ENCODE measurements at regions not wholly inside any gene's neighbourhood (a gene's known extent, or its start where the extent isn't known, plus 50 kb on each side); places are given as distances from the start of the nearest gene placed in this dataset.
"Not testable (repeated sequence)": the region's sequence is repeated elsewhere in the genome, so short reads cannot be mapped to it uniquely, and the experiment has no call there.

- DNase-seq (no peak), ATAC-seq (ENCODE audit: low read depth in 2 of 2) (no peak)
- no peaks in the 10 kb centered on the region for H3K4me1 Mint-ChIP-seq
- H3K27ac Mint-ChIP-seq = no peak overlapping the region
- H3K9me3 Mint-ChIP-seq = peaks cover 0 to 27% (median 11%) of the 10 kb centered on the region in 7 donors
- no peaks in the 10 kb centered on the region for H3K27me3 Mint-ChIP-seq
- no peaks in the 10 kb centered on the region for H3K36me3 Mint-ChIP-seq
- no peak overlapping the region for H3K4me3 Mint-ChIP-seq
Measured at GRCh38 chr2:198558176-198558575, 753.8 kb downstream of the PLCL1 start.

GRCh38 chr2:198546122-198546521, 741.7 kb downstream of the PLCL1 start:
- no peaks in the 10 kb centered on the region for H3K4me1 Mint-ChIP-seq
- no peak for DNase-seq
- H3K36me3 Mint-ChIP-seq = no peaks in the 10 kb centered on the region
- no peak overlapping the region for H3K27ac Mint-ChIP-seq
- no peak for ATAC-seq (ENCODE audit: low read depth in 2 of 2)
- no peak overlapping the region for H3K4me3 Mint-ChIP-seq
- H3K27me3 Mint-ChIP-seq = no peaks in the 10 kb centered on the region
- H3K9me3 Mint-ChIP-seq = peaks cover 0 to 2% (median 0%) of the 10 kb centered on the region in 7 donors

- no peak for DNase-seq
- Mint-ChIP-seq H3K9me3 (peaks cover 0 to 4% (median 0%) of the 10 kb centered on the region in 7 donors), H3K4me1 (no peaks in the 10 kb centered on the region), H3K4me3 (no peak overlapping the region), H3K27me3 (no peaks in the 10 kb centered on the region), H3K36me3 (no peaks in the 10 kb centered on the region), H3K27ac (no peak overlapping the region)
- no peak for ATAC-seq (ENCODE audit: low read depth in 2 of 2)
Measured at GRCh38 chr2:198545411-198545810, 741.0 kb downstream of the PLCL1 start.

GRCh38 chr2:198544461-198544860, 740.1 kb downstream of the PLCL1 start:
- H3K9me3 Mint-ChIP-seq = peaks cover 0 to 4% (median 0%) of the 10 kb centered on the region in 7 donors
- DNase-seq (no peak), ATAC-seq (ENCODE audit: low read depth in 2 of 2) (no peak)
- no peaks in the 10 kb centered on the region for H3K36me3 Mint-ChIP-seq
- H3K27me3 Mint-ChIP-seq = no peaks in the 10 kb centered on the region
- no peak overlapping the region for H3K4me3 Mint-ChIP-seq
- no peak overlapping the region for H3K27ac Mint-ChIP-seq
- no peaks in the 10 kb centered on the region for H3K4me1 Mint-ChIP-seq

GRCh38 chr2:198534756-198535155, 730.4 kb downstream of the PLCL1 start:
- H3K27ac Mint-ChIP-seq = no peak overlapping the region
- H3K4me1 Mint-ChIP-seq = no peaks in the 10 kb centered on the region
- ATAC-seq (ENCODE audit: low read depth in 2 of 2) (no peak), DNase-seq (no peak)
- peaks cover 0 to 3% (median 0%) of the 10 kb centered on the region in 7 donors for H3K9me3 Mint-ChIP-seq
- H3K4me3 Mint-ChIP-seq = no peak overlapping the region
- H3K27me3 Mint-ChIP-seq = no peaks in the 10 kb centered on the region
- no peaks in the 10 kb centered on the region for H3K36me3 Mint-ChIP-seq

- H3K4me1 Mint-ChIP-seq = no peaks in the 10 kb centered on the region
- H3K36me3 Mint-ChIP-seq = no peaks in the 10 kb centered on the region
- peaks cover 0 to 3% (median 0%) of the 10 kb centered on the region in 7 donors for H3K9me3 Mint-ChIP-seq
- DNase-seq = no peak
- H3K27me3 Mint-ChIP-seq = no peaks in the 10 kb centered on the region
- H3K27ac Mint-ChIP-seq = no peak overlapping the region
- no peak for ATAC-seq (ENCODE audit: low read depth in 2 of 2)
- H3K4me3 Mint-ChIP-seq = no peak overlapping the region
Measured at GRCh38 chr2:198525211-198525969, 721.0 kb downstream of the PLCL1 start.

GRCh38 chr2:198523710-198524109, 719.3 kb downstream of the PLCL1 start:
- no peak overlapping the region for H3K4me3 Mint-ChIP-seq
- peaks cover 0 to 3% (median 0%) of the 10 kb centered on the region in 7 donors for H3K9me3 Mint-ChIP-seq
- H3K27ac Mint-ChIP-seq = no peak overlapping the region
- DNase-seq = no peak
- ATAC-seq (ENCODE audit: low read depth in 2 of 2) = no peak
- H3K4me1 Mint-ChIP-seq = no peaks in the 10 kb centered on the region
- no peaks in the 10 kb centered on the region for H3K27me3 Mint-ChIP-seq
- H3K36me3 Mint-ChIP-seq = no peaks in the 10 kb centered on the region

GRCh38 chr2:198518935-198519334, 714.5 kb downstream of the PLCL1 start:
- Mint-ChIP-seq H3K9me3 (peaks cover 0 to 4% (median 0%) of the 10 kb centered on the region in 7 donors), H3K4me3 (no peak overlapping the region), H3K27me3 (no peaks in the 10 kb centered on the region), H3K4me1 (no peaks in the 10 kb centered on the region), H3K27ac (no peak overlapping the region), H3K36me3 (no peaks in the 10 kb centered on the region)
- DNase-seq (no peak), ATAC-seq (ENCODE audit: low read depth in 2 of 2) (no peak)

- H3K4me1 Mint-ChIP-seq = no peaks in the 10 kb centered on the region
- H3K9me3 Mint-ChIP-seq = peaks cover 0 to 4% (median 0%) of the 10 kb centered on the region in 7 donors
- no peak overlapping the region for H3K4me3 Mint-ChIP-seq
- no peak overlapping the region for H3K27ac Mint-ChIP-seq
- no peaks in the 10 kb centered on the region for H3K27me3 Mint-ChIP-seq
- ATAC-seq (ENCODE audit: low read depth in 2 of 2) (no peak), DNase-seq (no peak)
- no peaks in the 10 kb centered on the region for H3K36me3 Mint-ChIP-seq
Measured at GRCh38 chr2:198517976-198518375, 713.6 kb downstream of the PLCL1 start.

- H3K27me3 Mint-ChIP-seq; H3K4me3 Mint-ChIP-seq; DNase-seq; ATAC-seq (ENCODE audit: low read depth in 2 of 2); H3K36me3 Mint-ChIP-seq; H3K27ac Mint-ChIP-seq; H3K4me1 Mint-ChIP-seq: not testable (repeated sequence)
- H3K9me3 Mint-ChIP-seq = peaks cover 0 to 13% (median 4%) of the 10 kb centered on the region in 7 donors
Measured at GRCh38 chr2:198508610-198509009, 704.2 kb downstream of the PLCL1 start.

GRCh38 chr2:198499539-198499938, 695.1 kb downstream of the PLCL1 start:
- ATAC-seq (ENCODE audit: low read depth in 2 of 2) (no peak), DNase-seq (no peak)
- Mint-ChIP-seq H3K4me1 (no peaks in the 10 kb centered on the region), H3K27ac (no peak overlapping the region), H3K27me3 (no peaks in the 10 kb centered on the region), H3K9me3 (peaks cover 0 to 2% (median 0%) of the 10 kb centered on the region in 7 donors), H3K36me3 (no peaks in the 10 kb centered on the region), H3K4me3 (no peak overlapping the region)

GRCh38 chr2:198498516-198498915, 694.1 kb downstream of the PLCL1 start:
- no peak overlapping the region for H3K4me3 Mint-ChIP-seq
- no peaks in the 10 kb centered on the region for H3K36me3 Mint-ChIP-seq

GRCh38 chr2:198498048-198498447, 693.7 kb downstream of the PLCL1 start:
- no peaks in the 10 kb centered on the region for H3K4me1 Mint-ChIP-seq
- DNase-seq (no peak), ATAC-seq (ENCODE audit: low read depth in 2 of 2) (no peak)
- H3K27me3 Mint-ChIP-seq = no peaks in the 10 kb centered on the region
- peaks cover 0 to 2% (median 0%) of the 10 kb centered on the region in 7 donors for H3K9me3 Mint-ChIP-seq
- no peaks in the 10 kb centered on the region for H3K36me3 Mint-ChIP-seq
- H3K4me3 Mint-ChIP-seq = no peak overlapping the region
- no peak overlapping the region for H3K27ac Mint-ChIP-seq

More at GRCh38 chr2:198498516-198498915, 694.1 kb downstream of the PLCL1 start:
- DNase-seq (no peak), ATAC-seq (ENCODE audit: low read depth in 2 of 2) (no peak)
- Mint-ChIP-seq H3K4me1 (no peaks in the 10 kb centered on the region), H3K9me3 (peaks cover 0 to 2% (median 0%) of the 10 kb centered on the region in 7 donors), H3K27ac (no peak overlapping the region), H3K27me3 (no peaks in the 10 kb centered on the region)

GRCh38 chr2:198494931-198495330, 690.5 kb downstream of the PLCL1 start:
- Mint-ChIP-seq H3K4me3 (no peak overlapping the region), H3K4me1 (no peaks in the 10 kb centered on the region), H3K9me3 (peaks cover 0 to 4% (median 0%) of the 10 kb centered on the region in 7 donors), H3K36me3 (no peaks in the 10 kb centered on the region), H3K27me3 (no peaks in the 10 kb centered on the region), H3K27ac (no peak overlapping the region)
- DNase-seq (no peak), ATAC-seq (ENCODE audit: low read depth in 2 of 2) (no peak)
